Right ventricle myocardium superior (tissue), 1 donor: ENCODE measurements at regions not wholly inside any gene's neighbourhood (a gene's known extent, or its start where the extent isn't known, plus 50 kb on each side); places are given as distances from the start of the nearest gene placed in this dataset.
A peak's percentile ranks its signal among the peaks of the same experiment; 100 is the strongest.

Experiments used
- ATAC-seq: fragments of 200-7000 bp; cut with Tn5 transposase; one replicate; pipeline ENCODE4 v1.9.1; 2020; ENCODE audit warnings: mild to moderate bottlenecking; ENCODE audit not compliant: poor library complexity
- DNase-seq: peaks from one replicate; pipeline ENCODE4 v3.0.0-alpha.2; 2020
- intact Hi-C: fragments of 100-400 bp; cut with DNase I; formaldehyde crosslinking; loops from one replicate; pipeline ENCODE4 v1.11.2; 2022
- donor health status: DM: no; HTN: yes; CAD: no; lungs with severe emphysema.

DNA sequence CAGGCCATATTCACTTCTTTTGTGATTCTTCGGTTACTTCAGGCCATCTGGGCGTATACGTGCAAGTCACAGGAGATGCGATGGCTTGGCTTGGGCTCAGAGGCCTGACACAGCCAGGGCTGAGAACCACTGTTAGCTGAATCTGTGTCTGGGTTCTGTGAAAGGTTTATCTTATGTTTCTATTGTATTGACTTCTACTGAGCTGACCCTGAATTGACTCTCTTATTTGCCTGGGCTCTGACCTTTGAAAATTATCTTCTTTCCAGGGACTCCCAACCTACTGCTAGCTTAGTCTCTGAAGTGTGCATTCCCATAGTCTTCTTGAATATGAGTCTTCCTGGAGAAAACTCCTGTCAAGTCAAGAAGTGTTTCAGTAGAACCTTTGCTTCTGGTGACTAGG, 226.4 kb upstream of the SOX4 start:
- ATAC-seq (no peak), DNase-seq (no peak)
- intact Hi-C loops: no loop called here

DNA sequence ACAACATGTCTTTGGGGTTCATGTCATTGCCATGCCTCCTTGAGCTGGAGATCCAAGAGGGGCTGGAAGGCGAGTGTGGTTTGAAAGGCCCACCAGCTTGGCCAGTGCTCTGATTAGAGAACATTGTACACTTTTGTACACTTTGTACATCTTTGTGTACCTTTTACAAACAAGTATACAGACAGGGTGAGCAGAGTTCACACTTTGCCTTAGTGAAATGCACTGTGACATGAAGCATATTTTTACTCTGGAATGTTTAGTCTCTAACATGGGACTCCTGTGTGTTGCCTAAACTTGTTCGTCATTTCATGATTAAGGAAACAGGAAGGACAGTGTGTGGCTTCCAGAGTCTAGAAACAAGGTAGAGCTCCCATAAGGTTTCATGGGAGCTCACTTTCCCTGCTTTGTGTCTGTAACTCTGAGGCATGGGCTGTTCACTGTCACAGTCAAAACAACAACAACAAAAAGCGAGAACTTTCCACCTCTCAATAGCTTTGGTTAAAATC, 225.8 kb upstream of the SOX4 start:
- ATAC-seq (no peak), DNase-seq (no peak)
- intact Hi-C loops: no loop called here

DNA sequence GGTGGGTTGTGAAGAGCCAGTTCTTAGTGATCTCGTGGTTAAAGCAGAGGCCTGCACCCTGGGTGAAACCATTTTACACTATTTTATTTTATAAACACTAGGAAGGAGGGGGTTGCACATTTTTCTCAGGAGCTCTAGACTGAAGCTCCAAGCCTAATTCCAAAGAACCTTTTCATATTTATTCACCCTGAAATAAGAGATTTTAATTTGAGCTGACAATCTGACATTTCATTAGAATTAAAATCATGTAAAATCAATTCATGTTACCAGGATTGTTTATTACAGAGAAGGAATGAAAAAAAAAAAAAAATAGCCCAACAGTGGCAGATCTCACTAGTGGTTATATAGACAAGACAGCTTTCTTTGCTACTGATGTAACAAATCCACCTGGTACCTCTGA, 222.5 kb upstream of the SOX4 start:
- DNase-seq (no peak), ATAC-seq (no peak)
- intact Hi-C loops: no loop called here

- peak; percentile 51 for ATAC-seq
- no peak for DNase-seq
- intact Hi-C loops: no loop called here
Measured at GRCh38 chr6:21371676-21372171, 221.8 kb upstream of the SOX4 start.

GRCh38 chr6:21375151-21376116, 218.1 kb upstream of the SOX4 start:
- ATAC-seq (no peak), DNase-seq (no peak)
- intact Hi-C loops: no loop called here

GRCh38 chr6:21377356-21377755, 216.2 kb upstream of the SOX4 start:
- intact Hi-C loops: no loop called here
- ATAC-seq: no peak
- DNase-seq: no peak

- intact Hi-C loops: no loop called here
- DNase-seq (no peak), ATAC-seq (no peak)
Measured at GRCh38 chr6:21381331-21381963, 212.1 kb upstream of the SOX4 start.

DNA sequence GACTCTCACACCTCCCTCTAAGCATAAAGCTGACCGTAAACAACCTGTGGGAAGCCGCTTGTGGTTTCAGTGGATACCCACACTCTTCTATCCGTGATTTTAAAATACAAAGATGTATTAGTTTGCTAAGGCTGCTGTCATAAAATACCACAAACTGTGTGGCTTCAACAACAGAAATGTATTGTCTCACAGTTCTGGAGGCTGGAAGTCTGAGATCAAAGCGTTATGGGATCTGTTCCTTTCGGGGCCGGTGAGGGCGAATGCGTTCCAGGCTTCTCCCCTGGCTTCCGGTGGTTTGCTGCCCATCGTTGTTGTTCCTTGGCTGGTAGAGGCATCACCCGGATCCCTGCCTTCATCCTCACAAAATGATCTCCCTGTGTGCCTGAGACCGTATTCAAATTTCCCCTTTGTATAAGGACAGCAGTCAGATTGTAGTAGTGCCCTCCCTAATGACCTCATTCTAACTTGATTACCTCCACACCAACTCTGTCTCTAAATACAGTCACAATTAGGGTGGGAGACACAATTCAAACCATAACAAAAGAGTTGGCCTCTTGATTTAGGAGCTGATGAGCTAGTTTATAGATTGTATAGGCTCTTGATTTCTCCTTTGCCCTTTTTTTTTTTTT, 210.6 kb upstream of the SOX4 start:
- DNase-seq (no peak), ATAC-seq (no peak)
- intact Hi-C loops: no loop called here

- ATAC-seq (no peak), DNase-seq (no peak)
- intact Hi-C loops: no loop called here
Measured at GRCh38 chr6:21383450-21384085, 210.0 kb upstream of the SOX4 start.

GRCh38 chr6:21384216-21384615, 209.3 kb upstream of the SOX4 start:
- intact Hi-C loops: no loop called here
- no peak for DNase-seq
- ATAC-seq: no peak

DNA sequence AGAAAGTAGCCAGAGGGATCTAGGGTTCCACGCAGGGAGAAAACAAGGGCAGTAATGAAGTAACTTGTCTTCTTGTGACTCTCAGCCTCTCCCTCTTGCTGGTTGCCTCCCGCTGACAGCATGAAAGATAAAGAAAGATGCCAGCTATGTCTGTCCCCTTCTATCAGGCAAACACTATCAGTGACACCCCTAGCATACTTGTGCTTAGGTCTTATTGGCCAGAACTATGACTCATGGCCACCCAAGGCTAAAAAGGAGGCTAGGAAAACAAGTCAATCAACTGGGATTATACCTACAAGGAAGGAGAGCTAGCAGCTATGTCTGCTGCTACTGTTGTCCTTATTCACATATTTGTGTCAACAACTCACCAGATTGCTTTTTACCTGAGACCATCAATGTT, 206.8 kb upstream of the SOX4 start:
- ATAC-seq (no peak), DNase-seq (no peak)
- intact Hi-C loops: no loop called here

GRCh38 chr6:21390532-21391213, 202.9 kb upstream of the SOX4 start:
- ATAC-seq (no peak), DNase-seq (no peak)
- intact Hi-C loops: no loop called here

DNA sequence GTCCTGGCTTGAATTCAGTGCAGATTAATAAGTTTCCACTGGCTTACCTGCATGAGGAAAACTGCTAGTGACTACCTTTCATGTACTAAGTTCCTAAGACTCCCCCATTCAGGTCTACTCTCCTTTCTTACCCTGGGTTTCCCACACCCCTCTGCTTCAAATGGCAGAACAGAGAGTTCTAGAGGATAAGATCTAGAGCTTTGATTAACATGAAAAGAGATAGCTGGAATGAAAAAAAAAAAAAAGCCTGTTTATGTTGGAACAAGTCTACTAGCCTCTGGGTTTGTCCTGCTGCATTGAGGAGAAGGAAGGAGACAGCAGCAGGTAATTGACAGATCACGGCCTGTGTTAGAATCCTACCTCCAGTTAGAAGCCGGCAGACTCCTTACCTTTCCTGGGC, 201.4 kb upstream of the SOX4 start:
- ATAC-seq: no peak
- no peak for DNase-seq
- intact Hi-C loops: no loop called here

DNA sequence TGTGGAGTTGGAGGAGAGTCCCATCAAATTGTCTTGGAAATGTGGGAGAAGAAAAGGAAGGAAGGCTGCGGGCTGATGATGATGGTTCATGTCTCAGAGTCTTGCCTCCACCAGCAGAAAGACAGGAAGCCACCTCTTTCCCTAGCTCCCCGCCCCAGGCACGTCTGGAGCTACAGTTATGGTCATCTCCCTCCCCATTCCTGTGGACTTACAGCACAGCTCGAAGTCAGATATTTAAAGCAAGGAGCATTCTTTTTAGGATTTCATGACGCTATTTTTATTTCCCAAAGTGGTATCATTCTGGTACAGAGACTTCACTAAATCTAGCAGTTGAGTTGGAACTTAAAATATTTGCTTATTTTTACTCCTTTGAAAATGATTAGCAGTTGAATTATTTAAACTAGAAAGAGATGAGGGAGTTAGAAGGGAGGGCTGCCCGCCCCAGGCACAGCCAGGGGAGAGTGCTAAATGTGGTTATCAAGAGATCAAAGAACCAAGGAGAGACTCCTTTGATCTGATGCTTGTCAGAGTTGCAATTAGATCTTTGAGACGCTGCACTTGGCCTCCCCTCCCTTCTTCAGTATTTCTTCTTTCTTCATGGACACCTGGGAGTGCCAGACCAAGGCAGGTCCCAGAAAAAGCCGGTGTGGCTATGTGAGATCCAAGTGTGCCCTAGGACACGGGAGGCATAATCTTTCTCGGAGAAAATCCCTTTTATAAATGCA, 199.9 kb upstream of the SOX4 start:
- ATAC-seq (no peak), DNase-seq (no peak)
- intact Hi-C loops: no loop called here

DNA sequence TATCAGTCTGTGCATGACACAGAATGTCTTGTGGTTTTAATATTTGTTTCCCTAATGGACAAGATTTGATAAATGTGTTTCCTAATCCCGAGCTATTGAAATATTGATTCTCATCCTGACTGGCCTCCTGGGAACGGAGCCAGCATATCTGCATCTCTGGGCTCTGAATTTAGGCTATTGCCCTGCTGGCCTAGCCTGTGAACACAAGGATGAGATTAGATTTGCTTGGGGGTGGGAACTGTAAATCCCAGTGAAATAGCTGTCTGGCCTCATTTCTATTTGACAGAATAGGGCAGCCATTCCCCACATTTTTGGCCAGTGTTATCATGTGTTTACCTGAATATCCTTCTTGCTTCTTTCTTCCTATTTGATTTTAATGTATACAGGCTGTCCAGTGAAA, 198.4 kb upstream of the SOX4 start:
- ATAC-seq (no peak), DNase-seq (no peak)
- intact Hi-C loops: no loop called here

DNA sequence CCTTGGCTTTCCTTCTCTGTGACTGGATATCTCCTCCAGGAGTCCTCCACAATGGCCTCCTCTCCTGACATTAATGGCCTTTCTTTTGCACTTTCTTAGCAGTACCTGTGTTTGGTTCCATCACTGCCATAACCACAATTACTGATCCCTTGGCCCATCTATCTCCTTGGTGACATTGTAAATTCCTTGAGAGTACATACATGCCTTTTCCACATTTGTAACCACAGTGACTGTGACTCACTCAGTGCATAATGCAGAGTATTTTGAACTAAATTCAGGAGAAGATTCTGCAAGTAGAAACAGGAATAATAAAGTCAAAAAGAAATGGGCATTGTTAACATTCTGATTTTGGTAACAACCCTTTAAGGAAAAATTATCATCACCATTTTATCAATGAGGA, 197.2 kb upstream of the SOX4 start:
- DNase-seq: no peak
- ATAC-seq: no peak
- intact Hi-C loops: no loop called here

DNA sequence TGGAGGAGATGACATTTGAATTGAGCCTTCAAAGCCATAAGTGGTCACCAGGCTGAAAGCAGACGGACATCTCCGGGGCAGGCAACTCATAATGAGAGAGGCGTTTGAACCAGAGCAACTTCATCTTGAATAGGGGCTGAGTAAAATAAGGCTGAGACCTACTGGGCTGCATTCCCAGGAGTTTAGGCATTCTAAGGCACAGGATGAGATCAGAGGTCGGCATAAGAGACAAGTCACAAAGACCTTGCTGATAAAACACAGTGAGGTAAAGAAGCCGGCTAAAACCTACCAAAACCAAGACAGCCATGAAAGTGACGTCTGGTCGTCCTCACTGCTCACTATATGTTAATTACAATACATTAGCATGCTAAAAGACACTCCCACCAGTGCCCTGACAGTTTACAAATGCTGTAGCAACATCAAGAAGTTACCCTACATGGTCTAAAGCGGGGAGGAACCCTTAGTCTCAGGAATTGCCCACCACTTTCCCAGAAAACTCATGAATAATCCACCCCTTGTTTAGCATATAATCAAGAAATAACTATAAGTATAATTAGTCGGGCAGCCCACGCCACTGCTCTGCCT, 194.7 kb upstream of the SOX4 start:
- ATAC-seq: no peak
- no peak for DNase-seq

DNA sequence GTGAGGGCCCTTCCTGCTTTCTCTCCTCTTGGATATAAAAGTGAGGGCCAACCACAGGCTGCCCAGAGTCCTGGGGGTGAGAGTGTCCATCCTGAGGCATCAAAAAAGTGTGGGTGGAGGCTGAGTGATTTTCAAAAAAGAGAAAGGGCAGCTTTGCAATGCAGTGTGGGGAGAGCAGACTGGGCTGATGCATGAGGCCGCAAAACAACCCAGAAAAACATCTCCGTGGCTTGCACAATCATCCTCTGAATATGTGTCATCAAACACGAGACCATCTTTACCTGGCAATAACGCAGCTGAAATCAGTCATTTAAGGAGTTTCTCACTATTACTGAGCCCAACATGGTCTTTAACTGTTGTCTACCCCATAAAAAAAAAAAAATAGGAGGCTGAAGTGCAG, 191.2 kb upstream of the SOX4 start:
- DNase-seq (no peak), ATAC-seq (no peak)
- intact Hi-C loops: no loop called here

More for the DNA sequence above, 194.7 kb upstream of the SOX4 start:
- intact Hi-C loops: no loop called here
